ENCODE measurements at regions not wholly inside any gene's neighbourhood (a gene's known extent, or its start where the extent isn't known, plus 50 kb on each side); places are given as distances from the start of the nearest gene placed in this dataset.

DNA sequence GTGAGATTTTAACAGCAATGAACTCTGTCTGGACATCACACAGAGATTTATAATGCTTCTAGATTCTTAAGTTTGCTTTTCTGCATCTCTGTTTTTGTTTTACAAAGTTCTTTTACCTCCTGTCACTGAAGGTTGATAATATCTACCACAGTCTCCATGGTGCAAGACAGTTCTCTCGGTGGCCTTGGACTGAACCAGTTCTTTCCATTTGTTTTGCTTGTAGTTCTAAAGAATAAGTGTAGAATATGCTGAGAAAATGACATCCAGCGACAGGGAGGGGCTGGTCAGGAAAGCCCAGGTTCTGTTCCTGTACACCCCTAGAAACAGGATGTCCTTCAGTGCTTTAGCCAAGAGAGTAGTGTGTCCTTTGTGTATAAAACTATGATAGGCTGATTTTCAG, 1079.5 kb upstream of the INTU start:
- Histone ChIP-seq H3K4me3 (ENCODE audit: low read length) (no peak overlapping the region), H3K4me1 (ENCODE audit: insufficient read depth, low read length) (no peaks in the 10 kb centered on the region), H3K9me3 (ENCODE audit: low read length) (no peaks in the 10 kb centered on the region), H2AFZ (ENCODE audit: low read depth, low read length) (no peak overlapping the region), H3K27me3 (ENCODE audit: insufficient read depth, low read length) (no peaks in the 10 kb centered on the region), H3K36me3 (ENCODE audit: insufficient read depth, low read length) (no peaks in the 10 kb centered on the region)

DNA sequence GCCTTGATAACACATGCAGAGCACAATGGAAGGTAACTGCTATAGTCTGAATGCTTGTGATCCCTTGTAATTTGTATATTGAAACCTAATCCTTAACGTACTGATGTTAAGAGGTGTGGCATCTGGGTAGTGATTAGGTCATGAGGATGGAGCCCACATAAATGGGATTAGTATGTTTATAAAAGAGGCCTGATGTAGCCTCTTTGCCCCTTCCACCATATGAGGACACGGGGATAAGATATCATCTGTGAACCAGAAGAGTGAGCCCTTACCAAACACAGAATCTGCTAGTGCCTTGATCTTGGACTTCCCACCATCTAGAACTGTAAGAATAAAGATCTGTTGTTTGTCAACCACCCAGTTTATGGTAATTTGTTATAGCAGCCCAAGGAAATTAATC, 1074.2 kb upstream of the INTU start:
- Histone ChIP-seq H3K4me1 (ENCODE audit: insufficient read depth, low read length) (no peaks in the 10 kb centered on the region), H3K9me3 (ENCODE audit: low read length) (peaks cover 2% of the 10 kb centered on the region), H2AFZ (ENCODE audit: low read depth, low read length) (no peak overlapping the region), H3K27me3 (ENCODE audit: insufficient read depth, low read length) (no peaks in the 10 kb centered on the region), H3K36me3 (ENCODE audit: insufficient read depth, low read length) (no peaks in the 10 kb centered on the region), H3K4me3 (ENCODE audit: low read length) (no peak overlapping the region)

DNA sequence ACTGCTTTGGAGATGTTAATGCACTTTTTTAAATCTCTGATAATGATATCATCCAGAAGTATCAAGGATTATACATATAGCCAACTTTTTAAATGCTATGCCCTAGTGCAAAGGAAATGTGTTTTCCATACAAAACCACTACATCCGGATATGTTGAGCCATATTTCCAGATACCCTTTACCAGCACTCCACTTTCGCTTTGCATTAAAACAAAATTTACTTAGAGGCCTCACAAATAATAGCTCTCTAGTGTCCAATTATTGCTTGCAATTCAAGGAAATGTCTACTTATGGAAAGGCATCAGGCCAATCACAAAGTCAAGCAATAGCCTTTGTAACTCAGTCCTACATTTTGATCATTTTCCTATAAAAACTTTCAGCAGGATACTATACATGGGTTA, 1072.8 kb upstream of the INTU start:
- no peaks in the 10 kb centered on the region for H3K27me3 ChIP-seq (ENCODE audit: insufficient read depth, low read length)
- peaks cover 2% of the 10 kb centered on the region for H3K9me3 ChIP-seq (ENCODE audit: low read length)
- H3K4me3 ChIP-seq (ENCODE audit: low read length): no peak overlapping the region
- no peak overlapping the region for H2AFZ ChIP-seq (ENCODE audit: low read depth, low read length)
- no peaks in the 10 kb centered on the region for H3K36me3 ChIP-seq (ENCODE audit: insufficient read depth, low read length)
- no peaks in the 10 kb centered on the region for H3K4me1 ChIP-seq (ENCODE audit: insufficient read depth, low read length)

DNA sequence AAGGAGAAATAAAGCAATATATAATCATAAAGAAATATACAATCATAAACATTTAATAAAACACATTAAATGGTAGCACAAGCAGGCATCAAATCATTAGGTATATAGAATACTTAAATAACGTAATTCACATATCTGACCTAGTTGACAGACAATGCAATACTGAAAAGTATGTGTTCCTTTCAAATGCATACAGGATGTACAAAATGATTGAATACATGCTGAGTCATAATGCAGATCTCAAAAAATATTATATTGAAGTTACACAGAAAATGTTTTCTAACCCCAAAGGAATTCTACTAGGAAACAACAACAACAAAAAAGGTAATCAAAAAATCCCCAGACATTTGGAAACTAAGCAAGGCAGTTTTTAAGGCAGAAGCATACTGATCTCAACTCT, 1072.0 kb upstream of the INTU start:
- H3K27me3 ChIP-seq (ENCODE audit: insufficient read depth, low read length): no peaks in the 10 kb centered on the region
- H2AFZ ChIP-seq (ENCODE audit: low read depth, low read length): no peak overlapping the region
- no peaks in the 10 kb centered on the region for H3K36me3 ChIP-seq (ENCODE audit: insufficient read depth, low read length)
- H3K4me3 ChIP-seq (ENCODE audit: low read length): no peak overlapping the region
- no peaks in the 10 kb centered on the region for H3K4me1 ChIP-seq (ENCODE audit: insufficient read depth, low read length)
- H3K9me3 ChIP-seq (ENCODE audit: low read length): peaks cover 2% of the 10 kb centered on the region

DNA sequence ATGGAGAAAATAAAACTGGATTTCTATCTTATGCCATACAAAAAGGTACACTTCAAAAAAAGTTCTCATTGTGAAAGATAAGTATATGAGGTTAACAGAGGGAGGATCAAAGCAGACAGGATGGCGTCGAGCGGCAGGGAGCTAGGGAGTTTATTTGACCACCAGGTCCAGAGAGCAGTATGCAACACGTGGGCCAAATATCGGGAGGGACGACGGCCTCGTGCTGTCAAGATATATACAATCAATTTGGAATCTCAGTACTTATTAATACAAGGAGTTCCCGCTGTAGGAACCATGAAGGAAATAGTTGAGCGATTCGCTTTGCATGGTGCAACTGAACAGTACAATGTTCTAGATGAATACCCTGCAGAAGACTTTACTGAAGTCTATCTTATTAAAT, 1069.4 kb upstream of the INTU start:
- Histone ChIP-seq H3K36me3 (ENCODE audit: insufficient read depth, low read length) (no peaks in the 10 kb centered on the region), H3K27me3 (ENCODE audit: insufficient read depth, low read length) (no peaks in the 10 kb centered on the region), H3K4me1 (ENCODE audit: insufficient read depth, low read length) (peaks cover under 1% of the 10 kb centered on the region), H3K4me3 (ENCODE audit: low read length) (no peak overlapping the region), H3K9me3 (ENCODE audit: low read length) (peaks cover 2% of the 10 kb centered on the region), H2AFZ (ENCODE audit: low read depth, low read length) (no peak overlapping the region)

DNA sequence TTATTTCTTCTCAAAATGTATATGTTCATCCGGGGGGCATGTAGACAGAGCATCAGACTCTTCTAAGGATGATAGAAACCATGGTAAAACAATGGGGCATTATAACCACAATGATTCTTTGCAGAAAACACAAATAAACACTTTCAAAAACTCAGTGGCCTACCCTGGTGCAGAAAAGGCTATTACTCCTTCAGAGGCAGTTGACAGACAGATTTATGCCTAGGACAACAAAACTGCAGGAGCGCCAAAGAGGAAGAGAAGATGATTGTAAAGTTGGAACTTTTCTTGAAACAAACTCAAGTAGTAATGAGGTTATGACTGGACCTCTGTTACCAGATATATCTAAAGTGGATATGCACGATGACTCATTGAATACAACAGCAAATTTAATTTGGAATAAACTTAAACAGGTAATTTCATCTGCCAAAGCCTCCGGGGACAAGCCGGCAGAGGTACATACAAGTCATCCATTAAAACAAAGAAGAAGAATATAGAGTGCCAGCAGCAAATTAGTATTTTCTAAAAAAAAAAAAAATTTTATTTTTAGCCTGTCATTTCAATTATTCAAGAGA, 1068.4 kb upstream of the INTU start:
- H3K4me3 ChIP-seq (ENCODE audit: low read length): no peak overlapping the region
- H3K36me3 ChIP-seq (ENCODE audit: insufficient read depth, low read length): no peaks in the 10 kb centered on the region
- no peak overlapping the region for H2AFZ ChIP-seq (ENCODE audit: low read depth, low read length)
- H3K4me1 ChIP-seq (ENCODE audit: insufficient read depth, low read length): peaks cover 10% of the 10 kb centered on the region
- H3K27me3 ChIP-seq (ENCODE audit: insufficient read depth, low read length): no peaks in the 10 kb centered on the region
- peaks cover 2% of the 10 kb centered on the region for H3K9me3 ChIP-seq (ENCODE audit: low read length)

DNA sequence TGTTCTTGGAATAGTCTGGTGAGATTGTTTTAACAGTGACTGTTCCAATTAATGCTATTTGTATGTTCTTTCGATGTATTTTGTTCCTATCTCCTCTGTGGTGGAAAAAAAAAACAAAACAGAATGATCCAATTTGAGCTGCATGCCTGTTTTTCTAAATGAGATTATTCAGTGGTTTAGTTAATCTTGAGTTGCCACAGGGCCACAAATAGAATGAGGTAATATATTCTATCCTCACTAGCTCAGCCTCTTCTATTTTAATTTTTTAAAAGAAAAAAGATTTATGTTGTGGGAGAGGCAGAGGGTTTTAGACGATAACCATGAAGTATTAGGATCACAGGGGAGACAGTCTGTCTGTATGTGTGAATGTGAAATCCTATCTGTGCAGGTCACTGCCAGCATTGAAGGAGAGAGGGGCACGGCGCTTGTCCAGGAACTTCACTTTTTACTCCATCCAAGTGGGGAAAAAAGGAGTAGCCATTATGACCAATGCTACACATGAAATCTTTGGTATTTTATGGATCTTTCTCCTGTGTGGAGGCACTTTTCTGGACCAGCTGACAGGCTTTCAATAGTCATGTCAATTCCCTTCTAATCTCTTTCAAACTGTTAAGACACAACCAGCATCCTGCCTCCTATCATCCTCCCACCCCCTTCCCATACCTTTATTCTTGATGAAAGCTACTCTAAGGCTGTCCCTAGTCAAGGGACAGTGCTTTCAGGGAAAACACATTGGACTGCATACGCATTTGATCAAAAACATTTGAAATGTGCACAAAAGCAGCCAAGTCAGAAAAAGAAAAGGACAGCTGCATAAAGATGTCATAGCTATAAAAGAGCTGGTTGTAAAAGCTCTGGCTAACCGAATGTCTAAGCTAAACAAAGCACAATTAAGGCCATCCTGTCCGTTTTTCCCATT, 1063.8 kb upstream of the INTU start:
- Histone ChIP-seq H3K27me3 (ENCODE audit: insufficient read depth, low read length) (no peaks in the 10 kb centered on the region), H3K4me3 (ENCODE audit: low read length) (no peak overlapping the region), H3K9me3 (ENCODE audit: low read length) (no peaks in the 10 kb centered on the region), H2AFZ (ENCODE audit: low read depth, low read length) (peak overlapping the region; percentile 8), H3K36me3 (ENCODE audit: insufficient read depth, low read length) (no peaks in the 10 kb centered on the region), H3K4me1 (ENCODE audit: insufficient read depth, low read length) (peaks cover 19% of the 10 kb centered on the region)

DNA sequence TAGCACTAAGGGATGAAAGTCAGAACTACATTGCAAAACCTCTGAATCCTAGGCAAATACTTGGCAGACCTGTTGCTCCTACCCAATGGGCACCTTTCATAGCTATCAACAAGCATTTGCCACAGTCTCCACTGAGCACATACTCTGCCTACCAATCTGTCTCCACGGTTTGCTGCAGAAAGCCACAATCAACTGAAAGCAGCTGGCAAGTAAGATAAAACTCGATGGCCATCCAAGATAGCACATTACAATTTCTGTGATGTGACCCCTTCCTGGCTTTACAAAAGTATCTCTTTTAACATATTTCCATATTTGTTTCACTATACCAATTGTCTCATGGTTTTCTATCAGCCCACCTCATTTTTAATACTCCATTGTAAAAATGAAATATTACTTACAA, 1060.5 kb upstream of the INTU start:
- H3K27me3 ChIP-seq (ENCODE audit: insufficient read depth, low read length): no peaks in the 10 kb centered on the region
- no peak overlapping the region for H2AFZ ChIP-seq (ENCODE audit: low read depth, low read length)
- no peaks in the 10 kb centered on the region for H3K36me3 ChIP-seq (ENCODE audit: insufficient read depth, low read length)
- peaks cover 19% of the 10 kb centered on the region for H3K4me1 ChIP-seq (ENCODE audit: insufficient read depth, low read length)
- no peak overlapping the region for H3K4me3 ChIP-seq (ENCODE audit: low read length)
- no peaks in the 10 kb centered on the region for H3K9me3 ChIP-seq (ENCODE audit: low read length)

DNA sequence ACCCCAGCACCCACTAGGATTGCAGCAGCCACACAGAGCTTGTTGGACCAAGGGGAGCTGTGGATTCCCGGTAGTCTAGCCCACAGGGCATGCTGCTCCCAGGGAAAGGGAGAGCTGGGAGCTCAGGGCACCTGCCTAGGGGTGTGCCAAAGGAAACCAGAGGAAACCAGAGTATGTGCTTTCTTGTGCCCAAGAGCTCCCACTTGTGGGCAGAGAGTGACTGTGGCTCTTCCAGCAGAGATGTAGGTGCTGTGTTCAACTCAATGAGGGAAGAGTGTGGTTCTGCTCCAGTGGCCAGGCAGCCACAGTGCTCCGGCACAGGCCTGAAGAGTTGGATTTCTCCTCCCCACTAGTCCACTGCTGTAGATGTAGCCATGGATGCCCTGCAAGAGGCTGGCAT, 1050.0 kb upstream of the INTU start:
- H3K4me3 ChIP-seq (ENCODE audit: low read length): no peak overlapping the region
- H3K4me1 ChIP-seq (ENCODE audit: insufficient read depth, low read length): no peaks in the 10 kb centered on the region
- no peaks in the 10 kb centered on the region for H3K36me3 ChIP-seq (ENCODE audit: insufficient read depth, low read length)
- no peaks in the 10 kb centered on the region for H3K9me3 ChIP-seq (ENCODE audit: low read length)
- H3K27me3 ChIP-seq (ENCODE audit: insufficient read depth, low read length): no peaks in the 10 kb centered on the region
- H2AFZ ChIP-seq (ENCODE audit: low read depth, low read length): no peak overlapping the region

DNA sequence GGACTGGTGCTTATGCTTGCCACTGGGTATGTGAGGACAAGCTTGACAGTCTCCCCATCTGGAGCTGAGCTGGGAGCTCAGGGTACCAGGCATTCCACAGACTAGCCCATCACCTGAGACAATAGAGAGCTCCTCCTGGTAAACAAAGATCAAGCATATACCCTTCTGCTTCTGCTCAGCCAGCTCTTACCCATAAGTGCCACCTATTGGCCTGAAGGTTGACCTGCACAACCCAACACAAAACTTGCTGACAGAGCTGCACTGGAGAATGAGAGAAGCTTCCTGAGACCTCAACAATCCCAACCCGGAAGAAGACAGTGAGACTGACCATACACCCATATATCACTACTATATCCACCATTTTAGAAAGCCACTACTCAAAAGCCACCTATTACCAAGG, 1049.2 kb upstream of the INTU start:
- H3K27me3 ChIP-seq (ENCODE audit: insufficient read depth, low read length): no peaks in the 10 kb centered on the region
- no peaks in the 10 kb centered on the region for H3K9me3 ChIP-seq (ENCODE audit: low read length)
- H3K4me3 ChIP-seq (ENCODE audit: low read length): no peak overlapping the region
- H3K36me3 ChIP-seq (ENCODE audit: insufficient read depth, low read length): no peaks in the 10 kb centered on the region
- H3K4me1 ChIP-seq (ENCODE audit: insufficient read depth, low read length): no peaks in the 10 kb centered on the region
- no peak overlapping the region for H2AFZ ChIP-seq (ENCODE audit: low read depth, low read length)

DNA sequence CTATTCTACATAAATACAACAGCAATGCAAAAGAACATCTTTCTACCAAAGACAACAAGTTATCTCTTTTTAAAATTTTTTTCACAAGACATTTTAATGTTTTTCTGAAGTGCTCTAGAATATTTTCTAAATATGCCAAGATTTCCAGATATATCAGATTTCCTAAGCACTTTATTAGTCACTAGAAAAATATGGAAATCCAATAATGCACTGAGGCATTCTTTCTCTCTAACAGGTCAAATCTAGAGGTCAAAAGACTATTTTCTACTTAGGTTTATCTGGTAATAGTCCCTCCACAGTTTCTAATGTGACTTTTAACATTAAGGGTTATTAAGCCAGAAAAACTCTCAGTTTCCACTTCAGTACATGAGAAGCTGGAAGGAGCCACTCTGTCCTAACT, 1041.2 kb upstream of the INTU start:
- no peaks in the 10 kb centered on the region for H3K27me3 ChIP-seq (ENCODE audit: insufficient read depth, low read length)
- no peaks in the 10 kb centered on the region for H3K4me1 ChIP-seq (ENCODE audit: insufficient read depth, low read length)
- H2AFZ ChIP-seq (ENCODE audit: low read depth, low read length): no peak overlapping the region
- no peaks in the 10 kb centered on the region for H3K36me3 ChIP-seq (ENCODE audit: insufficient read depth, low read length)
- no peak overlapping the region for H3K4me3 ChIP-seq (ENCODE audit: low read length)
- H3K9me3 ChIP-seq (ENCODE audit: low read length): no peaks in the 10 kb centered on the region

DNA sequence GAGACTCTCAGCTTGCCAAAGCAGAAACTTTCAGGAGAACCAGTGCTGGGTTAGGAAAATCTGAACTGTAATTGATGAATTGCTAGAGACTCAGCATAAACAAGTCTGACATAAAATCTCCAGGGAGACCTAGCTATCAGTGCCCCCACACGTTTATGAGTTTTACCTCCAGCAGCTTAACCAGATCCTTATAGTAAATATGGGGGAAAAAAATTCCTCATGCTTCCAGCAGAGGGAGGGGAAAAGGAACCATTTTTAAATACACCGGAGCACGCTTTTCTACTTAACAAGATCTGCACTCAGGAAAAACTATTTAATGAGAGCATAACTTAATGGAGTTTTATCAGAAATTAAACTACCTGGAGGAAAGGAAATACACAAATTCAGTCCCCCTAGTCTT, 1040.7 kb upstream of the INTU start:
- Histone ChIP-seq H3K27me3 (ENCODE audit: insufficient read depth, low read length) (no peaks in the 10 kb centered on the region), H3K4me1 (ENCODE audit: insufficient read depth, low read length) (no peaks in the 10 kb centered on the region), H2AFZ (ENCODE audit: low read depth, low read length) (no peak overlapping the region), H3K36me3 (ENCODE audit: insufficient read depth, low read length) (no peaks in the 10 kb centered on the region), H3K9me3 (ENCODE audit: low read length) (no peaks in the 10 kb centered on the region), H3K4me3 (ENCODE audit: low read length) (no peak overlapping the region)

DNA sequence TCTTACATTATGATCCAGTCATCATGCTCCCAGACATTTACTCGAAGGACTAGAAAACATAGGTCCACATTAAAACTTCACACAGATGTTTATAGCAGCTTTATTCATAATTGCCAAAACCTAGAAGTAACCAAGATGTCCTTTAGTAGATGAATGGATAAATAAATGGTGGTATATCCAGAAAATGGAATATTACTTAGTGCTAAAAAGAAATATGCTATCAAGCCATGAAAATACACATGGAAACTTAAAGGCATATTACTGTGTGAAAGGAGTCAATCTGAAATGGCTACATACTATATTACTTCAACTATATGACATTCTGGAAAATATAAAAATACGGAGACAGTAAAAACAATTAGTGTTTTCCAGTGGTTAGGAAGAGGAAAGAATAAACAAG, 1039.1 kb upstream of the INTU start:
- Histone ChIP-seq H3K27me3 (ENCODE audit: insufficient read depth, low read length) (no peaks in the 10 kb centered on the region), H2AFZ (ENCODE audit: low read depth, low read length) (no peak overlapping the region), H3K4me1 (ENCODE audit: insufficient read depth, low read length) (no peaks in the 10 kb centered on the region), H3K4me3 (ENCODE audit: low read length) (no peak overlapping the region), H3K36me3 (ENCODE audit: insufficient read depth, low read length) (no peaks in the 10 kb centered on the region), H3K9me3 (ENCODE audit: low read length) (no peaks in the 10 kb centered on the region)

DNA sequence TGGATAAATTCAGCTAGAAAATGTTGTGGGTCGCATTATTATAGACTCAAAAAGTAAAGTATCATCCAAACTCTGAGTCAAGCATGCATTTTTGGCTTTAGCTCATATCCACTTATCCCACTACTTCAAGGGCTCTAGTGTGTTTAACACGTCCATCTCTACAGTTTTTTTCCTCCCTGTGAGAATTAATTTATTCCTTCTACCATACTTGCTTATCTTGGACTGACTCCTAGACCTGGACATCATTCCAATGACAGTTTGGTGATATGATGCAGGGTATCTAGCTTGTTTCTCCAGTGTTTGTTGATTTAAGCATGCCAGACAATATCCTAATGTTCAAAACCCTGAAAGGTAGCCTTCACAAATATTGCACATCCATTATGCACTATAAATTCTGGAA, 1037.1 kb upstream of the INTU start:
- Histone ChIP-seq H3K36me3 (ENCODE audit: insufficient read depth, low read length) (no peaks in the 10 kb centered on the region), H3K9me3 (ENCODE audit: low read length) (no peaks in the 10 kb centered on the region), H2AFZ (ENCODE audit: low read depth, low read length) (no peak overlapping the region), H3K4me3 (ENCODE audit: low read length) (no peak overlapping the region), H3K27me3 (ENCODE audit: insufficient read depth, low read length) (no peaks in the 10 kb centered on the region), H3K4me1 (ENCODE audit: insufficient read depth, low read length) (no peaks in the 10 kb centered on the region)

Measured in neuron (in vitro differentiated cells).